ENCODE measurements at regions not wholly inside any gene's neighbourhood (a gene's known extent, or its start where the extent isn't known, plus 50 kb on each side); places are given as distances from the start of the nearest gene placed in this dataset.

GRCh38 chr12:127174881-127175280 lies 1092.1 kb upstream of the TMEM132C start:
- H3K4me3 ChIP-seq (ENCODE audit: low read depth, low read length), result no peak overlapping the region
- no peak for DNase-seq (ENCODE audit: low read depth)
- TF ChIP-seq, protein P1, sequence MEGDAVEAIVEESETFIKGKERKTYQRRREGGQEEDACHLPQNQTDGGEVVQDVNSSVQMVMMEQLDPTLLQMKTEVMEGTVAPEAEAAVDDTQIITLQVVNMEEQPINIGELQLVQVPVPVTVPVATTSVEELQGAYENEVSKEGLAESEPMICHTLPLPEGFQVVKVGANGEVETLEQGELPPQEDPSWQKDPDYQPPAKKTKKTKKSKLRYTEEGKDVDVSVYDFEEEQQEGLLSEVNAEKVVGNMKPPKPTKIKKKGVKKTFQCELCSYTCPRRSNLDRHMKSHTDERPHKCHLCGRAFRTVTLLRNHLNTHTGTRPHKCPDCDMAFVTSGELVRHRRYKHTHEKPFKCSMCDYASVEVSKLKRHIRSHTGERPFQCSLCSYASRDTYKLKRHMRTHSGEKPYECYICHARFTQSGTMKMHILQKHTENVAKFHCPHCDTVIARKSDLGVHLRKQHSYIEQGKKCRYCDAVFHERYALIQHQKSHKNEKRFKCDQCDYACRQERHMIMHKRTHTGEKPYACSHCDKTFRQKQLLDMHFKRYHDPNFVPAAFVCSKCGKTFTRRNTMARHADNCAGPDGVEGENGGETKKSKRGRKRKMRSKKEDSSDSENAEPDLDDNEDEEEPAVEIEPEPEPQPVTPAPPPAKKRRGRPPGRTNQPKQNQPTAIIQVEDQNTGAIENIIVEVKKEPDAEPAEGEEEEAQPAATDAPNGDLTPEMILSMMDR (conservative IDR thresholded peaks at IDR 0.05; ENCODE audit: low read depth, low read length), result no peak

GRCh38 chr12:127175361-127175760 lies 1091.6 kb upstream of the TMEM132C start:
- TF ChIP-seq, protein P1 (conservative IDR thresholded peaks at IDR 0.05; ENCODE audit: low read depth, low read length), result no peak
- DNase-seq (ENCODE audit: low read depth), result no peak
- no peak overlapping the region for H3K4me3 ChIP-seq (ENCODE audit: low read depth, low read length)

- DNase-seq (ENCODE audit: low read depth), result no peak
- TF ChIP-seq, protein P1 (conservative IDR thresholded peaks at IDR 0.05; ENCODE audit: low read depth, low read length), result no peak
Observed at GRCh38 chr12:127176804-127177203, 1090.2 kb upstream of the TMEM132C start.

GRCh38 chr12:127178052-127178451 lies 1088.9 kb upstream of the TMEM132C start:
- DNase-seq (ENCODE audit: low read depth), result no peak
- H3K4me3 ChIP-seq (ENCODE audit: low read depth, low read length), result no peak overlapping the region
- TF ChIP-seq, protein P1 (conservative IDR thresholded peaks at IDR 0.05; ENCODE audit: low read depth, low read length), result no peak

More at GRCh38 chr12:127176804-127177203, 1090.2 kb upstream of the TMEM132C start:
- H3K4me3 ChIP-seq (ENCODE audit: low read depth, low read length), result no peak overlapping the region

DNA sequence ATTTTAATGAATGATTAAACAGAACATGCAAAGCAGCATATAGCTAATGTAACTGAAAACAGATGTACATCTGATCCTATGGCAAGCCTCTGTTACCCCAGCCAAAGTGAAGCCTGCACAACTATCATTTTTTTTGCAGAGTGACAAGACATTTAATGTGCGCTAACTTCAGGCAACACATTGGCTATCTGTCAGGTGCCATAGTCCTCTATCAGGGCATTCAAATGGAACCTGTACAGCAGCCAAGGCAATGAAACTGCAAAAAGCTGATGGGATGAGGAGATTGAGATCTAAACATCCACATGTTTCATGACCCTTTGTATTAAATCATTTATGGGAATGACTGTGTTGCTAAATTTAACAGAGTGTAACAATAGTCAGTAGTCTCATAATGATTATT lies 1088.5 kb upstream of the TMEM132C start:
- TF ChIP-seq, protein P1 (conservative IDR thresholded peaks at IDR 0.05; ENCODE audit: low read depth, low read length), result no peak
- H3K4me3 ChIP-seq (ENCODE audit: low read depth, low read length), result no peak overlapping the region
- no peak for DNase-seq (ENCODE audit: low read depth)

DNA sequence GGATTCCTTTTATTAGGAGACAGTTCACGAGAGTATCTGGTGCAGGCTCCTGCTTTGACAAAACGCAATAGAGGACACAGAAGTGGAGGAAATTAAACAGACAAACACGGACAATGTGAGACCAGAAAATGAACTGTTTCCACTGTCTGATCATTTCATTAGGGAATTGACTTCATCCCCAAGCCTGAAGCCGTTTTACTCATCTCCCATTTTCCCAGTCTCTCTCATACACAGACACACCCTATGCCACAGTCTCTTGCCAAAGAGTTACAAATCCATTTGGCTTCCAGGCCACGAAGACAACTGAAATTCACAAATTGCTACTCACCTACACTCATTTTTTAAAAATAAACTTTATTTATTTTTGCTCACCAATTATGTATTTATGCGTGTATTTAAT lies 1087.8 kb upstream of the TMEM132C start:
- TF ChIP-seq, protein P1 (conservative IDR thresholded peaks at IDR 0.05; ENCODE audit: low read depth, low read length), result no peak
- no peak overlapping the region for H3K4me3 ChIP-seq (ENCODE audit: low read depth, low read length)
- no peak for DNase-seq (ENCODE audit: low read depth)

- no peak overlapping the region for H3K4me3 ChIP-seq (ENCODE audit: low read depth, low read length)
- DNase-seq (ENCODE audit: low read depth), result no peak
- TF ChIP-seq, protein P1 (conservative IDR thresholded peaks at IDR 0.05; ENCODE audit: low read depth, low read length), result no peak
Observed at GRCh38 chr12:127182018-127182417, 1085.0 kb upstream of the TMEM132C start.
